ENCODE measurements at regions not wholly inside any gene's neighbourhood (a gene's known extent, or its start where the extent isn't known, plus 50 kb on each side); places are given as distances from the start of the nearest gene placed in this dataset.

GRCh38 chr13:56563663-56564062, 577.1 kb upstream of the PRR20A start:
- no peak for TF ChIP-seq SUZ12 (IDR thresholded peaks at IDR 0.05)
- TF ChIP-seq FOXK2 (IDR thresholded peaks at IDR 0.05) = no peak
- no peak for TF ChIP-seq TARDBP (IDR thresholded peaks at IDR 0.05)
- TF ChIP-seq SP1 (IDR thresholded peaks at IDR 0.05) = no peak
- TF ChIP-seq BHLHE40 (IDR thresholded peaks at IDR 0.05; ENCODE audit: borderline replicate concordance) = no peak
- no peak for TF ChIP-seq ZNF384 (IDR thresholded peaks at IDR 0.05)
- no peak for TF ChIP-seq L3MBTL2 (conservative IDR thresholded peaks at IDR 0.05)
- TF ChIP-seq FOXA1 (IDR thresholded peaks at IDR 0.05) = no peak
- TF ChIP-seq, protein P1, sequence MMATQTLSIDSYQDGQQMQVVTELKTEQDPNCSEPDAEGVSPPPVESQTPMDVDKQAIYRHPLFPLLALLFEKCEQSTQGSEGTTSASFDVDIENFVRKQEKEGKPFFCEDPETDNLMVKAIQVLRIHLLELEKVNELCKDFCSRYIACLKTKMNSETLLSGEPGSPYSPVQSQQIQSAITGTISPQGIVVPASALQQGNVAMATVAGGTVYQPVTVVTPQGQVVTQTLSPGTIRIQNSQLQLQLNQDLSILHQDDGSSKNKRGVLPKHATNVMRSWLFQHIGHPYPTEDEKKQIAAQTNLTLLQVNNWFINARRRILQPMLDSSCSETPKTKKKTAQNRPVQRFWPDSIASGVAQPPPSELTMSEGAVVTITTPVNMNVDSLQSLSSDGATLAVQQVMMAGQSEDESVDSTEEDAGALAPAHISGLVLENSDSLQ (IDR thresholded peaks at IDR 0.05) = no peak
- no peak for TF ChIP-seq ELF4 (IDR thresholded peaks at IDR 0.05)
